Glomerular visceral epithelial cell (primary cell): ENCODE measurements at regions not wholly inside any gene's neighbourhood (a gene's known extent, or its start where the extent isn't known, plus 50 kb on each side); places are given as distances from the start of the nearest gene placed in this dataset.
A peak's percentile ranks its signal among the peaks of the same experiment; 100 is the strongest.

ENCODE experiments used
- DNase-seq: peaks from one replicate; pipeline ENCODE4 v3.0.0-alpha.2; 2016; ENCODE audit errors: extremely low spot score

GRCh38 chr11:119547511-119547910 is 124.5 kb upstream of the THY1 start:
- no peak for DNase-seq

- no peak for DNase-seq
Observed at GRCh38 chr11:119545978-119546915, 123.3 kb upstream of the THY1 start.

GRCh38 chr11:119540370-119541125 is 117.6 kb upstream of the THY1 start:
- no peak for DNase-seq

GRCh38 chr11:119539583-119539982 is 116.6 kb upstream of the THY1 start:
- DNase-seq: no peak

- peak; percentile 24 for DNase-seq
Observed at GRCh38 chr11:119538753-119539152, 115.8 kb upstream of the THY1 start.

- DNase-seq: no peak
Observed at GRCh38 chr11:119537306-119538253, 114.6 kb upstream of the THY1 start.

GRCh38 chr11:119536801-119537200 is 113.8 kb upstream of the THY1 start:
- DNase-seq: no peak

GRCh38 chr11:119533921-119534736 is 111.2 kb upstream of the THY1 start:
- DNase-seq: peak; percentile 60

- no peak for DNase-seq
Observed at GRCh38 chr11:119533462-119533861, 110.5 kb upstream of the THY1 start.

GRCh38 chr11:119532551-119532950 is 109.6 kb upstream of the THY1 start:
- no peak for DNase-seq

GRCh38 chr11:119531623-119532022 is 108.7 kb upstream of the THY1 start:
- no peak for DNase-seq

- DNase-seq: no peak
Observed at GRCh38 chr11:119531056-119531455, 108.1 kb upstream of the THY1 start.

GRCh38 chr11:119530509-119530908 is 107.5 kb upstream of the THY1 start:
- no peak for DNase-seq

- DNase-seq: no peak
Observed at GRCh38 chr11:119529936-119530335, 107.0 kb upstream of the THY1 start.

GRCh38 chr11:119529063-119529845 is 106.3 kb upstream of the THY1 start:
- no peak for DNase-seq

- no peak for DNase-seq
Observed at GRCh38 chr11:119525867-119526196, 102.9 kb upstream of the THY1 start.

GRCh38 chr11:119525180-119525866 is 102.4 kb upstream of the THY1 start:
- DNase-seq: no peak

GRCh38 chr11:119523539-119524157 is 100.7 kb upstream of the THY1 start:
- no peak for DNase-seq

GRCh38 chr11:119522609-119523008 is 99.6 kb upstream of the THY1 start:
- DNase-seq: no peak
